DMS114 treated with DMSO at 0.1 percent for 48 hours (cell line): ENCODE measurements at regions not wholly inside any gene's neighbourhood (a gene's known extent, or its start where the extent isn't known, plus 50 kb on each side); places are given as distances from the start of the nearest gene placed in this dataset.
"Not testable (repeated sequence)": the region's sequence is repeated elsewhere in the genome, so short reads cannot be mapped to it uniquely, and the experiment has no call there.

ENCODE experiments used
- DNase-seq: peaks from one replicate; lab custom pipeline; 2025; ENCODE audit not compliant: unreplicated experiment; lab: John Stamatoyannopoulos, UW

DNA sequence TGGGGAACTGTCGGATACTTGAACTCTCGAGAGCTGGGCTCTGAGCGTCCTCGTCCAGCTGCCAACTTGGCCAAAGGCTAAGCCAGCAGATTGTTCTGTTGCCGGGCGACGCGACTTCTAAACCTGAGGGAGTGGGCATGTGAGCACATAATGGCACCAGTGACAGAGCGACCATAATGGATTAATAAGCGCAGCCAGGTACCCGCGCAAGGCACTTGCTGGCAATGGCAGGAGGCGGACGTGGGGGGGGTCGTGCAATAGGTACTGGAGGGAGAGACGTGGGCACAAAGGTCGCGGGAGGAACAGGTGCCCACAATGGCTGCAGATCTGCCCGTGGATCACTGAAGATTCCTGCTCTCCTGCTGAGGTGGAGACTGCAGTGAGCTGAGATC, 1368.7 kb downstream of the CDH12 start:
- DNase-seq, result not testable (repeated sequence)

DNA sequence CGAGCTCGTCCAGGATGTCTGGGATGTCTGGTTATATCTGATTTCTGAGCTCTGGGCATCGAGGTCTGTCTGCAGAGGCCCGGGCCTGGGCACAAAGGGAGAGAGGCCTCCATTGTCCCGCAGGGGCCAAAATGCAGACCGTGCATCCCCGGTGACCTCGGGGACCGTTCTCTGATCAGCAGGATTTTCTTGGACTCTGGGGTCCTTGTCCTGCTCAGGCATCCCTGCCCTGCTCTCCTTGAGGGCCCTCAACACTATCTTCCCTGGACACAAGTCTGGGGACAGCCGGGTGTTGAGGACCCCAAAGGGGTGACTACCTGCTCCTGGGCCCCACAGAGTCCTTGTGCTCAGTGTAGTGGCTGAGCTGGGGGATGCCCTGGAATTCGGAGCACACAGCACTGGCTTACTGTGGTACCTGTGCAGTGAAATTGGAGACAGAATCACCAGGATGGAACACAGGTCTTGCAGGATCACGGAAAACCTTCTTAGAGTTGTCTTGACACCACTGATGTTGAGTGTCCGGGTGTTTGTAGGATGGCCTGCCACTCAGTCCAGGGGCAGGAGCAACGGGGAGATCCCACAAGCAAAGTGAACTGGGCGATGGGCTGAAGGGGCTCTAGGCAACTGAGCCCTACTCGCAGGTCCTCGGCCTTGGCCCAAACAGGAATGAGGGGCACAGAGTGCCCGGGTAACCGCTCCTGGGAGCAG, 1369.2 kb downstream of the CDH12 start:
- DNase-seq, result not testable (repeated sequence)

DNA sequence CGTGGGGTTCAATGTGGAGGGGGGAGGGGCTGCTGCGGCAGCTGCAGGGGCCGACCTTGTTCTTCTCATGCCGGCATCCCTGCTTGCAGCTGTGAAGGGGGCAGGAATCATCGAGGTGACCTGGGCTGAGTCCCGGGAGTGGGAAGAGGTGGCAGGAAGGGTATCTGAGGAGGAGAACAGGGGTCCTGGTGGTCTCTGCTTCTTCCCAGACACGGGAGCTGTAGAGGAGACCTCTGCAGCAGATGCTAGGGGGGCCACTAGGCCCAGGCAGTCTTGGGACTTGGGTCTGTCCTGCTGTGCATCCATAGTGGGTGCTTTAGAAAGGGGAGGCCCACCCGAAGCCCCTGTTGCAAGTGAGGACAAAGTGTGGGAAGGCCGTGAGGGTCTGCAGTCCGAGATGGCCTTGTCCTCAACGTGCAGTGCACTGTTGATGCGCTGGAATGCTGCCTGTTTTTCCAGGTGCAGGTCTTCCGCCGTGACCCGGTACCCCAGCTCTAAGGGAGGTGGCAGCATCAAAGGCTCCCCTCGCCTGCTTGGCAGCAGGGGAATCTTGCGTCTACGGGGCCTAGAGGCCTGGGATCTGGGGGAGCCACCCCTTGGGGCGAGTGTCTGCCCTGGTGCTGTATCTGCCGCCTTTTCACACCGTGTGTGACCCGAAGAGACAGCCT, 1370.0 kb downstream of the CDH12 start:
- not testable (repeated sequence) for DNase-seq

DNA sequence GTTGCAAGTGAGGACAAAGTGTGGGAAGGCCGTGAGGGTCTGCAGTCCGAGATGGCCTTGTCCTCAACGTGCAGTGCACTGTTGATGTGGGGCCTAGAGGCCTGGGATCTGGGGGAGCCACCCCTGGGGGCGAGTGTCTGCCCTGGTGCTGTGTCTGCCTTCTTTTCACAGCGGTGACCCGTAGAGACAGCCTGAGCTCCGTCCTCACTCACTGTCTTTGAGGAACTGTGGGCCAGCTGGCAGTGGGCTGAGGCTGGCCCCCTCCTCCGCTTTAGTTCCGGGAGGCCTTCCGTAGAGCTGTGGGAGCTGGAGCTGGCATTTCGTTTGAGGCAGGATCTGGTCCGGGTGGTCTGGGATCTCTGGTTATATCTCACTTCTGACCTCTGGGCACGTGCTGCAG, 1370.6 kb downstream of the CDH12 start:
- DNase-seq, result not testable (repeated sequence)

DNA sequence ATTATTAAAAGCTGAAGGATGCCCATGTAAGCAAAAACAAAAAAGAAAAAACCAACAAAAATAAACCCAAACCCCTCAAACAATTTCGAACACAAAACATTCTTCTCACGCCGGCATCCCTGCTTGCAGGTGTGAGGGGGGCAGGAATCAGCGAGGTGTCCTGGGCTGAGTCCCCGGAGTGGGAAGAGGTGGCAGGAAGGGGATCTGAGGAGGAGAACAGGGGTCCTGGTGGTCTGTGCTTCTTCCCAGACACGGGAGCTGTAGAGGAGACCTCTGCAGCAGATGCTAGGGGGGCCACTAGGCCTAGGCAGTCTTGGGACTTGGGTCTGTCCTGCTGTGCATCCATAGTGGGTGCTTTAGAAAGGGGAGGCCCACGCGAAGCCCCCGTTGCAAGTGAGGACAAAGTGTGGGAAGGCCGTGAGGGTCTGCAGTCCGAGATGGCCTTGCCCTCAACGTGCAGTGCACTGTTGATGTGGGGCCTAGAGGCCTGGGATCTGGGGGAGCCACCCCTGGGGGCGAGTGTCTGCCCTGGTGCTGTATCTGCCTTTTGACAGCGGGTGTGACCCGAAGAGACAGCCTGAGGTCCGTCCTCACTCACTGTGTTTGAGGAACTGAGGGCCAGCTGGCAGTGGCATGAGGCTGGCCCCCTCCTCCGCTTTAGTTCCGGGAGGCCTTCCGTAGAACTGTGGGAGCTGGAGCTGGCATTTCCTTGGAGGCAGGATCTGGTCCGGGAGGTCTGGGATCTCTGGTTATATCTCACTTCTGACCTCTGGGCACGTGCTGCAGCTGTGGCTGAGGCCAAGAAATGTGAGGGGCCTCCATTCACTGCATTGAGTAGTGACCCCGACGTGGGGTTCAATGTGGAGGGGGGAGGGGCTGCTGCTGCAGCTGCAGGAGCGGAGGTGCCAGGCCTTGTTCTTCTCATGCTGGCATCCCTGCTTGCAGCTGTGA, 1371.5 kb downstream of the CDH12 start:
- DNase-seq, result not testable (repeated sequence)

DNA sequence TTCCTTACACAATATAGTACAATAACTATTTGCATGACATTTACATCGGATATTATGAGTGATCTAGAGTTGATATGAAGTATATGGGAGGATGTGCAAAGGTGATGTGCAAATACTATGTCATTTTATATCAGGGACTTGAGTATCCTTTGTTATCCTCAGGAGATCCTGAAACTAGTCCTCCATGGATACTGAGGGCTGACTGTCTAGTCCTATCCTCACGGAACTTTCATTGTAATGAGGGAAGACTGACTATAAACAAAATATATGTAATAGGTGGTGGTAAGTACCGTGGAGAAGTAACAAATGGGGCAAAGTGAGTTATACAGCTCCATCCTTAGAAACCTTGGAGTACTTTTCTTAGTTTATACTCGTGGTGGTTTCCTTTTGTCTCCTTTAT, 1373.1 kb downstream of the CDH12 start:
- not testable (repeated sequence) for DNase-seq

DNA sequence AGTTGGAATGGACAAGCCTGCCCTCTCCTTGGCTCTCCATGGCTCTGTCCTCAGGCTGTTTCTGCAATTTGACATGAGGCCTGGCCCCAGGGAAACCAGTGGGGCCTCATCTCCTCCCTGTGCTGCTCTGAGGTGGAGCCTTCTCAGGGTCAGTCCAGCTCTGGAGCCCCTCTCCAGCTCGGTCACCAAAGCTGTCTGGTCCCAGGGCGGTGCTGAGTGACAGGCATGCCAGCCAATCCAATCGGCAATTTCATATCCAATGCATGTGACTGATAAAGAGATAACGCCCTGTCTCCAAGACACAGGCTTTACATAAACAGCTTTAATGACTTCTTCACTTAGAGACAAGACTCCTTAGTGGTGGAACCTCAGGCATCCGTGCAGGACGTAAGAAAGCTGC, 1379.2 kb downstream of the CDH12 start:
- DNase-seq, result not testable (repeated sequence)

DNA sequence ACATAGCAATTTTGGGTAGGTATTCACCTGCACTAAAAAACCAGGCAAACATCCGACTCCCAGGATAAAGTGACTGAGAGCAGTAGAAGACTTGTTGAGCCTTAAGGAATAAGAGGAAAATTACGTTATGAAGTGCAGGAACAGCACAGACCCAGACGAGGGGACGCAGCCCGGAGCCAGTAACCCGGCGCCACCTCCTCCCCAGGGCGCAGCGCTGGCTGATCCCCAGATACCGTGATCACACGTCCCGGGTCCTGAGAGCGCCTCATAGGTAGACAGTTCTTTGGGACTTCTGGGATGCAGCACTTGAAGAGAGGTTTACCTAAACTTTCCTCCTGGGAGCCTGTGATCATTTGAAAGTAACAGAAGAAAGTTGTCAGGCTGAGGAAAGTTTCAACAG, 1379.7 kb downstream of the CDH12 start:
- not testable (repeated sequence) for DNase-seq

DNA sequence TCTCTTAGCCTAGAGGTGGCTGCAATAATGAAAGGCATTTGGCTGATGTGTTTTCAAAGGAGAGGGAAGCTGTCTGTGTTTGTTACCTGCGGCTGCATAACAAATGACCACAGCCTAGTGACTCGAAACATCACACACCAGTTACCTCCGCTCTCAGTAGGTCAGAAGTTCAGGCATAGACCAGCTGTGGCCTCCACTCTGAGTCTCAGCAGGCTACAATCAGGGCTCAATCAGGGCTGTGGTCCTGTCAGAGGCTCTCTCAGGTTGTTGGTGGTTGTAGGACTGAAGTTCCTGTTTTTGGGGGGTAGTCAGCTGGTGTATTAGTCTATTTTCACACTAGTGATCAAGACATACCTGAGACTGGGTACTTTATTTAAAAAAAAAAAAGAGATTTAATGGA, 1381.5 kb downstream of the CDH12 start:
- not testable (repeated sequence) for DNase-seq

DNA sequence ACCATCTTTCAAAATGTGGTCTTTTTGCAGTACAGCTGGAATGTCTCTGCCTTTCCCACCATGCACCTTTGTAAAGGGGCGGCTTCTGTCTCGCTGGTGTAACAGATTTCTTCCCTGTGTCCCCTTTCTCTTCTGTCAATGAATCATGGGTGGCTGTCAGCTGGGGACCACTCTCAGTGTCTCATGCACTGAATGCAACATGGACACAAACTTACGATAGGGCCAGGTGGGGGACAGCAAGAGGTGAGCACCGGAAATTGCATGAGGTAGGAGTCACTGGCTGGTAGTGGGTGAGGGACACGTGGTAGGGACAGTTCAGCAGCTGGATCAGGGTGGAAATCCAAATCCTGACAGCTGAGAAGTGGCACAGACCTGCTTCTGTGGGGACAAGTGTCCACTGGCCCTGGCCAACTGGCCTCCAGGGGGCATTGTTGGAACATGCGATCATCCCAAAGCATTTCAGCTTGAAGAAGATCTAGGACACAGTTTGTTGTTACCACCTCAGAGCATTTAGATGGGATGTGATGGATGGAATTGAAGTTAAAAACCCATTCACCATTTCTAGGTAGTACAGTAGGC, 1383.5 kb downstream of the CDH12 start:
- not testable (repeated sequence) for DNase-seq

DNA sequence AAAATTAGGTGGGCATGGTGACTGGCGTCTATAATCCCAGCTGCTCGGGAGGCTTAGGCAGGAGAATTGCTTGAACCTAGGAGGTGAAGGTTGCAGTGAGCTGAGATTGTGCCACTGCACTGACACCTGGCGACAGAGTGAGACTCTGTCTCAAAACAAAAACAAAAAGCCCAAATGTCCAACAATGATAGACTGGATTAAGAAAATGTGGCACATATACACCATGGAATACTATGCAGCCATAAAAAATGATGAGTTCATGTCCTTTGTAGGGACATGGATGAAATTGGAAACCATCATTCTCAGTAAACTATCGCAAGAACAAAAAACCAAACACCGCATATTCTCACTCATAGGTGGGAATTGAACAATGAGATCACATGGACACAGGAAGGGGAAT, 1385.6 kb downstream of the CDH12 start:
- DNase-seq, result not testable (repeated sequence)

DNA sequence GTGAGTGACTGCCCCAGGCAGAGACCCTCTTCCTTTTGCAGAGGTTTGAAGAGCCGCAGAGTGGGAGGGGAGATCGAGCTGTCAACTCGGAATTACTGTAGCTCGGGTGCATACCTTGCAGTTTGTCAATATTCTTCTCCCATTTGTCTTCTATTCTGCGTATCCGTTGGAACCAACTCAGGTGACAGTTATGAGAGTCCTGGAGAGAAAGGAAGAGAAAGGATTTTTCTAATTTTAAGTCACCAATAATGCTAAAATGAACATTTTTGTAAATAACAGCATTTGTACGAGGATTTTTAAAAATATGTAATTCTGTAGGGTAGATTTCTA, 1393.4 kb downstream of the CDH12 start:
- not testable (repeated sequence) for DNase-seq

DNA sequence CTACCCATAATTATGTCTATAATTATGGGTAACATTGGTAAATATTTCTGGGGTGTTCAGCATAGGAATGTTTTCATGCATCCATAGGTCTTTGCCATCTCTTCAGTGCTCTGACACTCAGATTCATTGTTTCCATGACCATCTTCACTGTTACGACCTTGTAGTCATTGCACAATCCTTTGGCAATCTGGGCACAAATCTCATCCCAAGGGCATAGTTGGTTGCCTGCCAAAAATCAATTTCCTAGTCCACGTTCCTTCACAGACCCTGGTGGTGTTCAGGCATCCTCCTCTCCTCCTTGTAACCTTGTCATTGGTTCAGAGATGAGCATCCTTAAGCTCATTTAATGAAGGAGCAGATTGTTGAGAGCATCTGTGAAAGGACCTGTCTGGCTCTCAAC, 1400.7 kb downstream of the CDH12 start:
- no peak for DNase-seq

DNA sequence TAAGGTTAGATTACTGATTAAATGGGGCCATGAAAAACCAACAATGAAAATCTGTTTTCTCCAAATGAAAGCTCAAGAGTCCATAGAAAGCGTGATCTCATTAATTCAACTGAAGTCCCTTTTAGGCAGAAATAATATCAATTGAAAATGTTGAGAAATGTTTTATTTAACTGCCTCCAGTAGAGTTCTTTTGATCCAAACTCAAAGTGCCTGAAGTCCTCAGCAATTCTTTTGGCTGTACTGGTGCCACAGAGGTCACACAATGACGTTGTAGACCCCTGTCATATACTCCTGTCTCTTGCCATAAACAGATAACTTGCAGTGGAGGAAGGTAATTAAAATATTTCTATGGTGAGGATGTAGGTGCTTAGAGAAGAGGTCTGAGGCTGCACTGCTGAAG, 1420.5 kb downstream of the CDH12 start:
- no peak for DNase-seq

DNA sequence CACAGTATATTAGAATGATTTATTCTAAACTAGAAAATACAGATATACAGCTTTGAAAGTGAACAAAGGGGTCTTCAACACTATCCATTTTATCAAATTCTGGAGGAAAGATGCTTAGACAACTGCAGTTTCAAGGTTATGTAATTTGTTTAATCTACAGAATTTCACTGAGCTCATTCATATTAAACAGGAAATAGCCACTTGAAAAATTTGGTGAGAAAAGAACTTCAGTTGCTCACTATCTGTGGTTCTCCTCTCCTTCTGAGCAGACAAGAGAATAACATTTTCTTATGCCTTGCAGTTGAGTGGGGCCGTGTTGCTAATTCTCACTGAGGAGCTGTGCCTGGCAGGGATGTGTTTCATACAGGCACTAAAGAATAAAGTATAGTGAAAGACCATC, 1428.2 kb downstream of the CDH12 start:
- no peak for DNase-seq

DNA sequence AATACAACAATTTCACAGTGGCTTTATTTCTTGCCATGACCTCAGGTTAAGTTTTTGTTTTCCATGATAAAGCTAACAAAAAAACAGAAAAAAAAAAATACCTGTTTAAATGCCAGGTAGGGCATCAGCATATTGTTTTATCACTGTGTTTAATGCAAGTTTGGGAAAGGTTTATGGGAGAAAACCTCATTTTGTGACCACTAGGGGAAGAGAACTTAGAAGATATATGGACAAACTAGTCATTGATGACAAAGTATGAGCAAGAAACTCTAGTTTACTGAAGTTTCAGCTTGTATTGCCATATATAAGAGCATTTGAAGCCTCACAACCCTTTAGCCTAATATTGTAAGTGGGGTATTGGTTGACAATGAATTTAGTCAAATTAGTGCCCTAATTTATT, 1431.4 kb upstream of the CDH18 start:
- DNase-seq, result no peak

DNA sequence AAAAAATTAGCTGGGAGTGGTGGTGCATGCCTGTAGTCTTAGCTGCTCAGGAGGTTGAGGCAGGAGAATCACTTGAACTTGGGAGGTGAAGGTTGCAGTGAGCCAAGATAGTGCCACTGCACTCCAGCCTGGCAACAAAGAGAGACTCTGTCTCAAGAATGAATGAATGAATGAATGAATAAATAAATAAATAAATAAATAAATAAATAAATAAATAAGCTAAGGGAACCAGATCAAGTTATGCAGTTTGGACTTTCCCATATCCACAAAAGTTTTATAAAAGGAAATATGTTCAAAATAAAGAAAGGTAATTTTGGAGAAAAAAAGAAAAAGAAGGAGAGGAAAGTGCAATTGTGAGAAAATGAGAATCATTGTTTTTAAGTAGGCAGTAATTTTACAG, 1414.1 kb upstream of the CDH18 start:
- not testable (repeated sequence) for DNase-seq

DNA sequence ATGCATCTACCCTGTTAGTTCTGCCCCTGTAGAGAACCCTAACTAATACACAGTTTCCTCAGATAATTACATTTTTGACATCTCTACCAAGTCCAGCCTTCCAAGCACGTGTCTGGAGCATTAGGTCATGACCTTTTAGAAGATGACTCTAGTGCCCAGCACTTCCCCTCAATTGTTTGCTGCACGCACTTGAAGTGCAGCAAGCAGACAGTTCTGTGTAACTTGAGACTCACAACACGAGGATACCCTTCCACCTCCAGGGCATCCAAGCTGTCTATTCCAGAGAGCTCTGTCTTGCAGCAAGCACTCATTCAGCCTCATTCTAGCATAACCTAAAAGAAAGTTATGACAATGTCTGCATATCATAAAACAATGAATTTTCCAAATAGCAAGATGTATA, 1410.5 kb upstream of the CDH18 start:
- no peak for DNase-seq

DNA sequence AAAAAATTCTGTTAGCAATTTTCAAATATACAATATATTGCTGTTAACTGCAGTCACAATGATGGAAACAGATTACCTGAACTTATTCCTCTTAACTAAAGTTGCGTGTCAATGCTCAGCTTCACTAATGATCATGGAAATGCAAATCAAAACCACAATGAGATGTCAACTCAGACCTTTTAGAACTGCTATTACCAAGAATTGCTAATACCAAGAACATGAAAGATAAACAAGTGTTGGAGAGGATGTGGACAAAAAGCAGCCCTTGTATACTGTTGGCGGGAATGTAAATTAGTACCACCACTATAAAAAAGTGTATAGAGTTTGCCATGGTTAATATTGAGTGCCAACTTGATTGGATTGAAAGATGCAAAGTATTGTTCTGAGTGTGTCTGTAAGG, 1409.7 kb upstream of the CDH18 start:
- no peak for DNase-seq

DNA sequence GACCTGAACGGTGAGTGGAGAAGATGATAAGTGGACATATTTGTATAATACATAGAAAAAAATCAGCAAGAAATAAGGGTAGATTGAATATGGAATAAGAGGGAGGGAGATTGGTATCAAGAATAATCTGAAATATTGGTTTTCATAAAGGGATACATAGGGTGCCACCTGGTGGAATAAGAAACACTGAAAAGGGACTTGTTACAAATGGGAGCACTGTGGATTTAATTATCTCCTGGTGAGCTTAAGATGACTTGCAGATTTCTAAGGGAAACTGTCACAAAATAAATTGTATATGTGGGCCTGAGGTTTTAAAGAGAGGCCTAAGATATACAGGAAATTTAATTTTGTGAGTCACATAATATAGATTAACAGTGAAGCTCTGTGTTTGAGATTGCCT, 1403.5 kb upstream of the CDH18 start:
- no peak for DNase-seq

DNA sequence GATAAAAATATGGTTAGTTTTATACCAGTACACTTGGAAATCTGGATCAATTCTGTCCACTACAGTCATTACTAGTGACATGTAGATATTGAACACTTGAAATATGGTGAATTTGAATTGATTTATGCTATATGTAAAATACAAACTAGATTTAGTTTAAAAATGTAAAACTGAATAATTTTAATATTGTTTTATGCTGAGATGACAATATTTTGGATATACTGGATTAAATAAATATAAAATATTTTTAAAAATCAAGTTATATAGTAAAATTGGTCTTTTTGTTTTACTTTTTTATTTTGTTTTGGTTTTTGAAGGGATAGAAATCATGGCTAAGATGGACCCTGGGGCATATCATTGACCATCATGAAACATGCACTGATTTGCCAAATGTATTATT, 1372.8 kb upstream of the CDH18 start:
- not testable (repeated sequence) for DNase-seq

DNA sequence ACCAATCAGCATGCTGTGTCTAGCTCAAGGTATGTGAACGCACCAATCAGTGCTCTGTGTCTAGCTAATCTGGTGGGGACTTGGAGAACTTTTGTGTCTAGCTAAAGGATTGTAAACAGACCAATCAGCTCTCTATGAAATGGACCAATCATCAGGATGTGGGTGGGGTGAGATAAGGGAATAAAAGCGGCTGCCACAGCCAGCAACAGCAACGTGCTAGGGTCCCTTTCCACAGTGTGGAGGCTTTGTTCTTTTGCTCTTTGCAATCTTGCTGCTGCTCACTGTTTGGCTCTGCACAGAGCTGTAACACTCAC, 1353.9 kb upstream of the CDH18 start:
- peak; percentile 5 for DNase-seq
